PC-3 (cell line): ENCODE measurements at regions not wholly inside any gene's neighbourhood (a gene's known extent, or its start where the extent isn't known, plus 50 kb on each side); places are given as distances from the start of the nearest gene placed in this dataset.

Source experiments
- CTCF ChIP-seq: fragments of 300-600 bp; sonication (generic); conservative IDR thresholded peaks from 2 replicates; pipeline ENCODE4 v1.5.1; 2017; ENCODE audit warnings: antibody characterized with exemption, low read depth, mild to moderate bottlenecking, low read length
- EZH2 ChIP-seq: fragments of 300-600 bp; sonication (generic); IDR thresholded peaks from one replicate; pipeline ENCODE4 v1.6.1; 2017; ENCODE audit warnings: antibody characterized with exemption, mild to moderate bottlenecking, low read length; ENCODE audit not compliant: unreplicated experiment
- EZH2phosphoT487 ChIP-seq: fragments of 300-600 bp; sonication (generic); IDR thresholded peaks from 2 replicates; pipeline ENCODE4 v1.6.1; 2018; ENCODE audit warnings: mild to moderate bottlenecking, antibody characterized with exemption, low read length, borderline replicate concordance

- TF ChIP-seq CTCF, result no peak
- no peak for TF ChIP-seq EZH2phosphoT487
- no peak for TF ChIP-seq EZH2
These were observed 841.5 kb downstream of the ANKRD7 start for GRCh38 chr7:119065966-119066365.
